GM19239 (cell line): ENCODE measurements at regions not wholly inside any gene's neighbourhood (a gene's known extent, or its start where the extent isn't known, plus 50 kb on each side); places are given as distances from the start of the nearest gene placed in this dataset.

Source experiments
- DNase-seq: peaks from one replicate; pipeline ENCODE4 v3.0.0; 2011; ENCODE audit warnings: low spot score; ENCODE audit not compliant: insufficient read length
- FAIRE-seq: peaks from 2 replicates; lab custom pipeline; 2011; peaks lifted over from hg19 to GRCh38; lab: Jason Lieb, UNC

GRCh38 chr4:43242606-43243005 is 350.1 kb downstream of the GRXCR1 start:
- no peak for DNase-seq
- FAIRE-seq: no peak

- DNase-seq (no peak), FAIRE-seq (no peak)
These were observed 351.1 kb downstream of the GRXCR1 start for GRCh38 chr4:43243433-43244116.

GRCh38 chr4:43244688-43245382 is 352.3 kb downstream of the GRXCR1 start:
- FAIRE-seq: no peak

DNA sequence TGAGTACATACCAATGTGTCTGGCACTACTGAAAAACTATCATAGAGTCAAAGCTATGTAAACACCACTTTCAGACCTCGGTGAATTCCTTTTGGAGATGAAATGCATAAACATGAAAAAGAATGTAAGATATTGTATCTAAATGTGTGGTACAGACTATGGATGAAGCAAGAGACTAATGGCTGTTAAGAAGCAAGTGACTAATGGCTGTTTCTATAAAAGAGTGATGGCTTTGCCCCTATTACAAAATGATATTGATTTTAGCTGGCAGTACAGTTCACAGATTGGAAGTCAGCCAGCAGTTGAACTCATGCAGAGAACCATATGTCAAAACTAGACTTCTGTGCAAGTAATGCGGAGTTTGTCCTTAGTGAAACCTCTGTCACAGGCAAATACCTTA is 359.3 kb downstream of the GRXCR1 start:
- DNase-seq: no peak
- FAIRE-seq: peak; percentile 49

More at GRCh38 chr4:43244688-43245382, 352.3 kb downstream of the GRXCR1 start:
- peak; percentile 5 for DNase-seq

DNA sequence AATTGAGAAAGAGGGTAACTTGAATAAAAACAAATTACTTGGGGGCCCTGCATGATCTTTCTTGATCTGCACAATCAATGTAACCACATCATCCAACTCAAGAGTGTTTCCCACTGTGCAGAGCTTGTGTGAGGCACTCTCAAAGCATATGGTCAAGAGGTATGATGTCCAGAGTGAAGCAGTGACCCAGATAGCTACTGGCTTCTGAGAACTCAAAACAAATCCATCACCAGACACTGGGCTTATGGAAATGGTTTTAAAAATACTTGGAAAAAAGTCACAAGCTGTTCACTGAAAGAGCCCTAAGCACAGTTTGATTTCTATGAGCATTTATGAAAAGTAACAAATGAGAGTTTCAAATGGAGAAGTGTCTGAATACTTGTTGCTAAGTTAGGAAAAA is 361.0 kb downstream of the GRXCR1 start:
- no peak for FAIRE-seq
- no peak for DNase-seq

- DNase-seq (no peak), FAIRE-seq (no peak)
These were observed 372.2 kb downstream of the GRXCR1 start for GRCh38 chr4:43264730-43265129.

DNA sequence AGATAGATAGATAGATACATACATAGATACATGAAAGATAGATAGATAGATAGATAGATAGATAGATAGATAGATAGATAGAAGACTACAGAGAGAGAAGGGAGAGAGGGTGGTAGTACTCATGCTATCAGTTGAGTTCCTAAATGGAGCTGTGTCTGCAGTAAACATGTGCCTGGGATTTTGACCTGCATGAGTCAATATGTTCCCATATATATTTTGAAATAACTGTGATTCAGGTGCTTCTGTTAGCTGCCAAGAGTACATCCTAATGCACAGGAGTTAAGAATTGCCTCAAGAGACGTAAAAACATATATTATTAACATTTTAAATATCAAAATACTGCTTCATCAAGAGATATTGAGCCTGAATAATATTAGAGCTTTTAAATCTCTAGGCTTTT is 379.4 kb downstream of the GRXCR1 start:
- FAIRE-seq: no peak
- no peak for DNase-seq

- no peak for FAIRE-seq
These were observed 381.9 kb downstream of the GRXCR1 start for GRCh38 chr4:43274376-43274775.

DNA sequence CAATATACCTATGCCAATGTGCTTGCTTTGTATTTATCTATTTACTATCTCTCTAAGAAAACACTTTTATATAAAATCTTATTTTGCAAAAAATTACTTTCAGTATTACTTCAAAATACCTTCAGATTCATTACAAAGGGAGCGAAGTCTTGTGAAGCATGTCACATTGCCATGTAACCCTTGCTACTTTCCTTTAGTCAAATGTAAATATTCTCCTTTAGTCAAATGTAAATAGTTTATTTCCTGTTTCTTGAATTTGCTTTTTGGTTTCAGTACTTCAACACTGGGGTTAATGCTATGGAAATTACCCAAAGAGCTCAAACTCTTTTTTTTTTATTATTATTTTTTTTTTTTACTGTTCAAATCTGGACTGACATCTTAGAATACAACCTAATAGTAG is 383.3 kb downstream of the GRXCR1 start:
- no peak for DNase-seq
- no peak for FAIRE-seq

More at GRCh38 chr4:43274376-43274775, 381.9 kb downstream of the GRXCR1 start:
- DNase-seq: no peak

DNA sequence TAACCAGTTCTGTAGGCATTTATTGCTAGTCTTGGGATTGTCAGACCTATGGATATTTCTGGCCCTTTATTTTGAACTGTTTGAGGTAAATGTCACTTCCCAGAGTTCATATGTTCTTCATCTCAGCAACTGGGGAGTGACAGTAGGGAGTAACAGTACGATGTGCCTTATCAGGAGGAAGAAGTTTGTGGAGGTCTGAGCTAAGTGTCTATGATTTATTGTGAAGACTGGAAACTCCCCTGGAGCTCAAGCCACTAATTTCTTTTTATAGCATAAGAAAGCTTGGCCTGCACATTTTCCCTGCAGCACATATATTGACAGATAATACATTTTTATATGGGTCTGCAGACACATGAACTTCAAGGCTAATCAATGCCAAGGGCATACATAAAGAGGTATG is 383.8 kb downstream of the GRXCR1 start:
- DNase-seq: no peak
- no peak for FAIRE-seq

- DNase-seq (no peak), FAIRE-seq (no peak)
These were observed 384.5 kb downstream of the GRXCR1 start for GRCh38 chr4:43277003-43277402.

DNA sequence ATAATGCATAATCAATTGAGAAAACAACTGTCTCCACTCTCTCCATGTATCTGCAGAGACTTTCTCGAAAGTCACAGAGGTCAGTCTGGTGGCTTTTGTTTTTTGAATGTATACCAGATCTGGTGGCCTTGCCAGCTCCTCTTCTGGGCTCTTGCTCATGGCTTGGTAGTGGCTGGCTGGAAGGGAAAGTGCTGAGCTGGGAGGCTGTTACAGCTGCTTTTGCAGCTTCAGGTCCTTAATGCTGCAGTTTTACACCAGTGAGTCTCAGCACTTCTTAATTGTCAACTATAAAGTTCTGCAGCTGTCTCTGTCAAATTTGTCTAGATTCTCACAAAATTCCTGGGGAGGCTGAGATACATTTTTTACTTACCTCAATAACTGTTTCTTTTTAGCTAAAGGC is 390.0 kb downstream of the GRXCR1 start:
- no peak for DNase-seq

DNA sequence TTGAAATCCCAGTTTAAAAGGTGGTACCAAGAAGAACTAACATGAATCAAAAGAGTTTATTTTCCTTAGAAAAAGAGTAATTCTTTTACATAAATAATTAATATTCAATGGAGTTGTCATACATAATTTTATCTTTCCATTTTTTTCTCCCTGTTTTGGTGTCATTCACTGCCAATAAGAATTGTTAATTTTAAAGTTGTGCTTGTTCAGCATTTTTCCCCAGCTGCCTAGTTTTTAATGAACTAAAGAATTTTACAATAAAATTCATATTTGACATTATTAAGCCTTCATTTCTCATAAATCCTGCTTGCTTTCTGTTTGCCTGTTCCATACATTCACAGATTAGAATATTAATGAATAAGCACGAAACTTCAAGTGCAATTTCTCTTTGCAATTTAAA is 393.6 kb downstream of the GRXCR1 start:
- no peak for DNase-seq
- no peak for FAIRE-seq

More for the DNA sequence above, 390.0 kb downstream of the GRXCR1 start:
- no peak for FAIRE-seq

- no peak for FAIRE-seq
- no peak for DNase-seq
These were observed 404.5 kb downstream of the GRXCR1 start for GRCh38 chr4:43296946-43297528.

DNA sequence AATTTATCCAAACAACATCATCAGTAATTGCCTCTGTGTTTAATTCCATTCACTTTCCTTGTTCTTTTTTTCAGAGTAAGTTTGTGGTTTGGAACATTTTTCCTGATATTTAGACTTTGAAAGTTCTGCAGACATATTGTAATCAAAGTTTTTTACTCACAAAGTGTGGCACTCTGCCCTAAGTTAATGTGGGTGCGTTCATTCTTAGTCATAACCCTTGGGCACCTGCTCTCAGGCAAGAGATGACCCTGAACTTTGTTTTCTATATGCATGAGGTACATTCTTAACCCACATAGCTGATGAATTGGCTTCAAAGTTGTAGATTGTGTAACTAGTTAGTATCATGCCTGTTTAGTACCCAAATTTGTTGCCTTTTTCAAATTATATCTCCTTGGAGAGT is 424.3 kb downstream of the GRXCR1 start:
- FAIRE-seq (no peak), DNase-seq (no peak)

GRCh38 chr4:43325220-43325967 is 432.9 kb downstream of the GRXCR1 start:
- FAIRE-seq: no peak
- no peak for DNase-seq

DNA sequence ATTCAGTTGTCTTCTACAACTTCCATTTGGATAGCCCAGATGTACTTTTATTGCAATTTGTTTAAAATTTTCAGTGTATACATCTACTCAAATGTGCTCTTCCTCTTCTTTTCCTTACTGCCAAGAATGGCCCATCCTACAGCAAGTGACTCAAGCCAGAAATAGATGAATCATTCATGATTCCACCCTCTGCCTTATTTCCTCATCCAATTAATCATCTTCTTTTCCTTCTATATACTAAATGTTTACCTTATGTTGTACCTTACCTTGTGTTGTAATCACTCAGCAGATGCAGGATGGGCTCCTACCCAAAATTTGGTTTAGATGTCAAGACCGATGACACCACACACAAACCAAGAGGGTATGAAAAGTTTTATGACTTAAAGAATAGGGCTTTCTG is 437.8 kb downstream of the GRXCR1 start:
- no peak for FAIRE-seq
- no peak for DNase-seq

DNA sequence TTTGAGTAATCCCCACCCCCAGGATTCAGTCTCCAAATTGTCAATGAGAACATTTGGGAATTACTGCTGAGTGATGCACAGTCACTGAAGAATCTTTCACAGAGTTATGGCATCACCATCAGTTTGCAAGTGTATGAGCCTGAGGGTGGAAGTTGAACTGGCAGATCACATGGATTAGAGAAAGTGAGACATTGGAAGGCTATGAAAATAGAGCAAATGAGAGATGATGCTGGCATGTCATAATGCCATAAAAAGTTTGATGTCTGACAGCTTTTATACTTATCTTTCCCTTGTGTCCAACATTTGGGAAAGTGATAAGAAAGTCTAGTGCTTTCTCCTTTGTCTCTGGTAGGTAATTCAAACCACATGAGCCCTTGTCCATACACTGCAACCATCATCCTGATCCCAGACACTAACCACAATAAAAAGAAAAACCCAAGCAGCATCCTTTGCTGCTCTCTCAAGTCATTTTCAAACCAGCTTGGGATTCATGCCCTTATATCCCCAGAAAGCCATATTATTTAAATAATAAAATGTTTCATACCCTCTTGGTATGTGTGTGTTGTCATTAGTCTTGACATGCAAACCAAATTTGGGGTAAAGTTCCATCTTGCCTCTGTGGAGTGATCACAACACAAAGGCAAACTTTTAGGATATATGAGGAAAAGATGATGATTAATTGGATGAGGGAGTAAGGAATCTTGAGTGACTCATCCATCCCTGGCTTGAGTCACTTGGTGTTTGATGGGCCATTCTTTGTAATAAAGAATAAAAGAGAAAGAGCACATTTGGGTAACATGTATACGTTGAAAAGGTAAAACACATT is 438.9 kb downstream of the GRXCR1 start:
- FAIRE-seq (no peak), DNase-seq (no peak)

GRCh38 chr4:43332052-43332425 is 439.5 kb downstream of the GRXCR1 start:
- FAIRE-seq: no peak
- DNase-seq: no peak

- no peak for FAIRE-seq
- no peak for DNase-seq
These were observed 445.2 kb downstream of the GRXCR1 start for GRCh38 chr4:43337707-43338106.
